ENCODE measurements at regions not wholly inside any gene's neighbourhood (a gene's known extent, or its start where the extent isn't known, plus 50 kb on each side); places are given as distances from the start of the nearest gene placed in this dataset.

DNA sequence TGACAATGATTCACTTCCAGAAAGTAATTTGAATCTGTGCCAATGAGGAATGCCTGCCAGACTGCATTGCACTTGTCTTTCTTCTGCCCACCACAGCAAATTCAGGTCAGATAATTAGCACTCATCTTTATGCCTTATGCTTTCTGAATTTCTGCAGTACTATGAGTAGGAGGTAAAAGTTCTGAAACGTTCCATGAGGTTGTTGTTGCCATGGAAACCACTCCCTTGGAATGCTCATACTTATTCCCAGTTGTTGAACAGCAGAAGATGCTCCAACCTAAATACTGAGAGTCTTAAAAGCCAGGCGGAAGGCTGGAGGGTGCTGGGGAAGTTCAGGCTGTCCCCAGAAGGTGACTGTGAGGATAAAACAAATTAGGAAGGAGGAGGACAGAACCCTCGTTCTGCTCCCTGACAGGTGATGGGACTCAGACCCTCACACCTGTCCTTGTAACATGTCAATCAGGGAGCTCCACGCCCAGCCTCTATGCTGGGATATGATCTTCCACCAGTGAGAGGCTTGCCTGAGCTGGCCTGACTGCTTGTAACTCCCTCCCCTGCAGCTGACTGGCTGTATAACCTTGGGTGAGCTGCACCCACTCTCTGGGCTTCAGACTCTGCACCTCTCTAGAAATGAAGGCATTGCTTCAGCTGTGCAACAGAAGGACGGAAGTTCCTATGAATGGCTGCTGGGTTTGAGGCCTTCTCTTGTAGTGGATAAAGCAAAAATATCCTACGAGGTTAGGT is 554.3 kb upstream of the MGMT start:
- TF ChIP-seq, protein P1, sequence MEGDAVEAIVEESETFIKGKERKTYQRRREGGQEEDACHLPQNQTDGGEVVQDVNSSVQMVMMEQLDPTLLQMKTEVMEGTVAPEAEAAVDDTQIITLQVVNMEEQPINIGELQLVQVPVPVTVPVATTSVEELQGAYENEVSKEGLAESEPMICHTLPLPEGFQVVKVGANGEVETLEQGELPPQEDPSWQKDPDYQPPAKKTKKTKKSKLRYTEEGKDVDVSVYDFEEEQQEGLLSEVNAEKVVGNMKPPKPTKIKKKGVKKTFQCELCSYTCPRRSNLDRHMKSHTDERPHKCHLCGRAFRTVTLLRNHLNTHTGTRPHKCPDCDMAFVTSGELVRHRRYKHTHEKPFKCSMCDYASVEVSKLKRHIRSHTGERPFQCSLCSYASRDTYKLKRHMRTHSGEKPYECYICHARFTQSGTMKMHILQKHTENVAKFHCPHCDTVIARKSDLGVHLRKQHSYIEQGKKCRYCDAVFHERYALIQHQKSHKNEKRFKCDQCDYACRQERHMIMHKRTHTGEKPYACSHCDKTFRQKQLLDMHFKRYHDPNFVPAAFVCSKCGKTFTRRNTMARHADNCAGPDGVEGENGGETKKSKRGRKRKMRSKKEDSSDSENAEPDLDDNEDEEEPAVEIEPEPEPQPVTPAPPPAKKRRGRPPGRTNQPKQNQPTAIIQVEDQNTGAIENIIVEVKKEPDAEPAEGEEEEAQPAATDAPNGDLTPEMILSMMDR (IDR thresholded peaks at IDR 0.05), result no peak
- TF ChIP-seq POLR2A (IDR thresholded peaks at IDR 0.05), result no peak
